Transverse colon (tissue), 4 donors: ENCODE measurements at regions not wholly inside any gene's neighbourhood (a gene's known extent, or its start where the extent isn't known, plus 50 kb on each side); places are given as distances from the start of the nearest gene placed in this dataset.

Experiments used
- DNase-seq: peaks from one replicate; pipeline ENCODE4 v3.0.0-alpha.2; 2019
- H3K27ac ChIP-seq, 4 donors: fragments of 200-600 bp; sonication (generic); 2 replicates each; pipeline ENCODE4 v1.5.1; 2016 to 2018; ENCODE audit warnings: inconsistent platforms in 4 of 4
- H3K27me3 ChIP-seq: fragments of 200-600 bp; sonication (generic); 2 replicates; pipeline ENCODE4 v1.5.1; 2017; ENCODE audit warnings: inconsistent platforms
- H3K36me3 ChIP-seq, 4 donors: fragments of 200-600 bp; sonication (generic); 2 replicates each; pipeline ENCODE4 v1.5.1; 2017 to 2019; ENCODE audit warnings: inconsistent platforms in 4 of 4
- H3K4me1 ChIP-seq, 4 donors: fragments of 200-600 bp; sonication (generic); 2 replicates each; pipeline ENCODE4 v1.5.1; 2017 to 2020; ENCODE audit warnings: inconsistent platforms in 4 of 4
- H3K4me3 ChIP-seq, 4 donors: fragments of 200-600 bp; sonication (generic); 1 replicate in 1 of 4; 2 replicates in 3 of 4; pipeline versions ENCODE4 v1.5.1 to v1.6.1; 2017 to 2019; ENCODE audit warnings: inconsistent platforms in 4 of 4
- H3K9me3 ChIP-seq, 2 donors: fragments of 200-600 bp; sonication (generic); 2 replicates each; pipeline ENCODE4 v1.5.1; 2017 to 2019; ENCODE audit warnings: inconsistent platforms in 2 of 2
- CTCF ChIP-seq, 5 experiments: fragments of 200-600 bp in 3 of 5; fragments of 450-650 bp in 2 of 5; sonication (generic) in 3 of 5; IDR thresholded peaks; 1 replicate in 2 of 5; 2 replicates in 3 of 5; pipeline ENCODE4 v1.5.1; 2016 to 2017; ENCODE audit warnings: antibody characterized with exemption in 5 of 5, inconsistent platforms in 3 of 5, mild to moderate bottlenecking in 2 of 5, moderate library complexity in 1 of 5
- EP300 ChIP-seq: sonication (generic); formaldehyde crosslinking; IDR thresholded peaks from one replicate; pipeline ENCODE4 v1.6.1; 2017; ENCODE audit warnings: antibody characterized with exemption, low read depth
- POLR2A ChIP-seq: fragments of 450-650 bp; IDR thresholded peaks from one replicate; pipeline ENCODE4 v1.6.1; 2016; ENCODE audit warnings: antibody characterized with exemption, mild to moderate bottlenecking, moderate library complexity
- POLR2AphosphoS5 ChIP-seq, 3 donors: sonication (generic); formaldehyde crosslinking; IDR thresholded peaks; one replicate each; pipeline ENCODE4 v1.6.1; 2016; ENCODE audit warnings: antibody characterized with exemption in 3 of 3
- WGBS, 2 donors: methylation state at CpG; one replicate each; pipeline ENCODE4 v1.1.5; 2018; ENCODE audit warnings: low coverage in 1 of 2; 5-methylcytosine and 5-hydroxymethylcytosine counted together
- in situ Hi-C, 4 donors: fragments of 200-750 bp; cut with MboI; loops; one replicate each; pipeline versions ENCODE4 v1.15.0 to v1.15.1; 2017; ENCODE audit warnings: low sequenced_read_pairs in 3 of 4, low pct_ligation_motif_present in 1 of 4, low pct_unique_long_range_greater_than_20kb in 1 of 4
- intact Hi-C: fragments of 100-400 bp; cut with DNase I; formaldehyde crosslinking; loops from one replicate; pipeline ENCODE4 v1.15.1; 2023; ENCODE audit warnings: low total_unique reads

GRCh38 chrX:145178268-145178667 is 69.0 kb upstream of the SPANXN1 start:
- H3K9me3 ChIP-seq: no peaks in the 10 kb centered on the region
- intact Hi-C loops: no loop called here
- no peak overlapping the region for H3K4me3 ChIP-seq
- no peak overlapping the region for H3K27ac ChIP-seq
- no peak for DNase-seq
- in situ Hi-C loops: no loop called here
- no peaks in the 10 kb centered on the region for H3K4me1 ChIP-seq
- H3K27me3 ChIP-seq: no peaks in the 10 kb centered on the region
- TF ChIP-seq CTCF (IDR thresholded peaks at IDR 0.05) (peak in 1 of 5 experiments; percentile 8), EP300 (no peak), POLR2AphosphoS5 (IDR thresholded peaks at IDR 0.05) (no peak), POLR2A (no peak)
- no peaks in the 10 kb centered on the region for H3K36me3 ChIP-seq

- no peak overlapping the region for H3K27ac ChIP-seq
- no peak overlapping the region for H3K4me3 ChIP-seq
- intact Hi-C loops: no loop called here
- H3K36me3 ChIP-seq: no peaks in the 10 kb centered on the region
- in situ Hi-C loops: no loop called here
- no peak for DNase-seq
- TF ChIP-seq POLR2A (no peak), CTCF (IDR thresholded peaks at IDR 0.05) (peak in 1 of 5 experiments; percentile 26), EP300 (no peak)
- WGBS, 2 donors: 57 to 67% methylated on average over 3 of the region's 3 CpGs
- no peaks in the 10 kb centered on the region for H3K9me3 ChIP-seq
- no peaks in the 10 kb centered on the region for H3K4me1 ChIP-seq
- H3K27me3 ChIP-seq: no peaks in the 10 kb centered on the region
Observed at GRCh38 chrX:145190801-145191389, 56.4 kb upstream of the SPANXN1 start.
